ENCODE measurements at regions not wholly inside any gene's neighbourhood (a gene's known extent, or its start where the extent isn't known, plus 50 kb on each side); places are given as distances from the start of the nearest gene placed in this dataset.

GRCh38 chr10:118458957-118459641, 117.0 kb upstream of the FAM204A start:
- Histone ChIP-seq H3K27me3 (ENCODE audit: insufficient read depth, low read depth) (no peaks in the 10 kb centered on the region; the same call in 1 of the 2 replicates), H3F3A (ENCODE audit: insufficient read depth, low read depth) (no peaks in the 10 kb centered on the region), H3K36me3 (ENCODE audit: low read depth) (no peaks in the 10 kb centered on the region), H3K79me2 (ENCODE audit: low read depth) (no peaks in the 10 kb centered on the region), H4K20me1 (ENCODE audit: insufficient read depth) (no peaks in the 10 kb centered on the region), H3K9me2 (ENCODE audit: insufficient read depth) (no peaks in the 10 kb centered on the region), H3K4me1 (replicated peaks; ENCODE audit: insufficient read depth) (peaks cover 5% of the 10 kb centered on the region; the same call in 1 of the 2 replicates), H3K27ac (no peak overlapping the region), H3K4me2 (peak overlapping the region; percentile 76), H3K9me3 (ENCODE audit: insufficient read depth, low read depth) (no peaks in the 10 kb centered on the region), H3K4me3 (peak overlapping the region; percentile 44; the same call in 1 of the 2 replicates), H2AFZ (peak overlapping the region; percentile 81)
- intact Hi-C loops (cut with micrococcal nuclease; ENCODE audit: unreplicated experiment) = loop anchor here (1.0 to 10.0 kb wide), 2 partner anchors 85 to 964 kb away; no protein-coding TSS in a partner anchor
- TF ChIP-seq EZH2 (IDR thresholded peaks at IDR 0.05; ENCODE audit: low read depth) (no peak), CTCF (conservative IDR thresholded peaks at IDR 0.05) (no peak)
- no peak for DNase-seq
- ChIA-PET POLR2A (ENCODE audit: unreplicated experiment) (no interaction called here), CTCF (interaction anchor here (0.6 kb wide), 1 partner anchor 82 kb away, joined by 4 read pairs; no protein-coding TSS in a partner anchor)
- BruUV-seq (replicated peaks) = no TSS peak

GRCh38 chr10:118457824-118458428, 115.8 kb upstream of the FAM204A start:
- Histone ChIP-seq H3K9me3 (ENCODE audit: insufficient read depth, low read depth) (no peaks in the 10 kb centered on the region), H3K79me2 (ENCODE audit: low read depth) (no peaks in the 10 kb centered on the region), H3K9me2 (ENCODE audit: insufficient read depth) (no peaks in the 10 kb centered on the region), H3K27me3 (ENCODE audit: insufficient read depth, low read depth) (no peaks in the 10 kb centered on the region; the same call in 1 of the 2 replicates), H3K36me3 (ENCODE audit: low read depth) (no peaks in the 10 kb centered on the region), H2AFZ (no peak overlapping the region), H4K20me1 (ENCODE audit: insufficient read depth) (no peaks in the 10 kb centered on the region), H3K27ac (no peak overlapping the region), H3K4me3 (no peak overlapping the region), H3F3A (ENCODE audit: insufficient read depth, low read depth) (no peaks in the 10 kb centered on the region), H3K4me1 (replicated peaks; ENCODE audit: insufficient read depth) (peaks cover 5% of the 10 kb centered on the region; the same call in 1 of the 2 replicates), H3K4me2 (no peak overlapping the region)
- no TSS peak for BruUV-seq (replicated peaks)
- intact Hi-C loops (cut with micrococcal nuclease; ENCODE audit: unreplicated experiment) = loop anchor here (10.0 kb wide), 1 partner anchor 963 kb away; no protein-coding TSS in a partner anchor
- TF ChIP-seq EZH2 (IDR thresholded peaks at IDR 0.05; ENCODE audit: low read depth) (no peak), CTCF (conservative IDR thresholded peaks at IDR 0.05) (no peak)
- ChIA-PET POLR2A (ENCODE audit: unreplicated experiment) (no interaction called here), CTCF (interaction anchor here (0.6 kb wide), 1 partner anchor 83 kb away, joined by 4 read pairs; no protein-coding TSS in a partner anchor)
- no peak for DNase-seq

GRCh38 chr10:118455181-118455695, 113.1 kb upstream of the FAM204A start:
- no peaks in the 10 kb centered on the region for H4K20me1 ChIP-seq (ENCODE audit: insufficient read depth)
- BruUV-seq (replicated peaks) = no TSS peak
- H3K27me3 ChIP-seq (ENCODE audit: insufficient read depth, low read depth) = no peaks in the 10 kb centered on the region
- no peaks in the 10 kb centered on the region for H3K36me3 ChIP-seq (ENCODE audit: low read depth)
- no peaks in the 10 kb centered on the region for H3K9me3 ChIP-seq (ENCODE audit: insufficient read depth, low read depth)
- no peak for DNase-seq
- peaks cover 5% of the 10 kb centered on the region; the same call in 1 of the 2 replicates for H3K4me1 ChIP-seq (replicated peaks; ENCODE audit: insufficient read depth)
- no peak overlapping the region for H3K27ac ChIP-seq
- H3F3A ChIP-seq (ENCODE audit: insufficient read depth, low read depth) = no peaks in the 10 kb centered on the region
- CTCF ChIA-PET = no interaction called here
- POLR2A ChIA-PET (ENCODE audit: unreplicated experiment) = no interaction called here
- H3K4me2 ChIP-seq = no peak overlapping the region
- H2AFZ ChIP-seq = no peak overlapping the region
- H3K4me3 ChIP-seq = no peak overlapping the region
- intact Hi-C loops (cut with micrococcal nuclease; ENCODE audit: unreplicated experiment) = loop anchor here (10.0 kb wide), 1 partner anchor 960 kb away; no protein-coding TSS in a partner anchor
- no peak for TF ChIP-seq EZH2 (IDR thresholded peaks at IDR 0.05; ENCODE audit: low read depth)
- no peak for TF ChIP-seq CTCF (conservative IDR thresholded peaks at IDR 0.05)
- no peaks in the 10 kb centered on the region for H3K79me2 ChIP-seq (ENCODE audit: low read depth)
- H3K9me2 ChIP-seq (ENCODE audit: insufficient read depth) = no peaks in the 10 kb centered on the region
